CD14-positive monocyte (primary cell): ENCODE measurements at regions not wholly inside any gene's neighbourhood (a gene's known extent, or its start where the extent isn't known, plus 50 kb on each side); places are given as distances from the start of the nearest gene placed in this dataset.

Source experiments
- DNase-seq, 3 donors: peaks; one replicate each; pipeline ENCODE4 v3.0.0-alpha.2; 2011 to 2022
- H2AFZ ChIP-seq: 2 replicates; pipeline ENCODE4 v1.6.0; 2012; ENCODE audit warnings: mild to moderate bottlenecking, low read depth, low read length, inconsistent platforms; ENCODE audit not compliant: insufficient read depth, poor library complexity, severe bottlenecking
- H3K27ac ChIP-seq, 2 donors: 1 replicate in 1 of 2; 2 replicates in 1 of 2; pipeline ENCODE4 v1.5.1; 2012 to 2013; ENCODE audit warnings: low read length in 2 of 2, control low read depth in 1 of 2, inconsistent platforms in 1 of 2, low read depth in 1 of 2, mild to moderate bottlenecking in 1 of 2
- H3K27me3 ChIP-seq, 2 donors: one replicate each; pipeline versions ENCODE4 v1.6.0 to v1.6.1; 2011 to 2013; ENCODE audit warnings: low read length in 2 of 2; ENCODE audit not compliant: control insufficient read depth in 2 of 2, insufficient read depth in 2 of 2
- H3K36me3 ChIP-seq, 2 donors: replicated peaks in 1 of 2; 1 replicate in 1 of 2; 2 replicates in 1 of 2; pipeline versions ENCODE4 v1.5.1 to v1.6.1; 2012 to 2013; ENCODE audit warnings: low read length in 2 of 2, control low read depth in 1 of 2, inconsistent platforms in 1 of 2, mild to moderate bottlenecking in 1 of 2; ENCODE audit not compliant: insufficient read depth in 2 of 2, control insufficient read depth in 1 of 2
- H3K4me1 ChIP-seq, 2 donors: 1 replicate in 1 of 2; 2 replicates in 1 of 2; pipeline versions ENCODE4 v1.5.1 to v1.6.1; 2012 to 2013; ENCODE audit warnings: low read length in 2 of 2, control low read depth in 1 of 2, inconsistent platforms in 1 of 2, mild to moderate bottlenecking in 1 of 2, moderate library complexity in 1 of 2; ENCODE audit not compliant: insufficient read depth in 2 of 2, control insufficient read depth in 1 of 2
- H3K4me2 ChIP-seq: replicated peaks from 2 replicates; pipeline ENCODE3; 2012; ENCODE audit warnings: low read length, moderate library complexity, mild to moderate bottlenecking; ENCODE audit not compliant: poor library complexity, severe bottlenecking; ENCODE audit errors: extremely low read depth
- H3K4me3 ChIP-seq, 3 experiments: fragments of 200-600 bp in 1 of 3; sonication (generic) in 1 of 3; replicated peaks in 1 of 3; 1 replicate in 2 of 3; 2 replicates in 1 of 3; pipeline ENCODE4 v1.5.1; 2011 to 2013; ENCODE audit warnings: low read length in 3 of 3, mild to moderate bottlenecking in 3 of 3, control low read depth in 2 of 3, low read depth in 2 of 3, inconsistent platforms in 1 of 3, moderate library complexity in 1 of 3
- H3K79me2 ChIP-seq: 2 replicates; pipeline ENCODE4 v1.6.0; 2012; ENCODE audit warnings: mild to moderate bottlenecking, control low read depth, inconsistent platforms, low read length, moderate library complexity; ENCODE audit not compliant: insufficient read depth
- H3K9ac ChIP-seq: 2 replicates; pipeline ENCODE4 v1.6.0; 2017; ENCODE audit warnings: low read length, mild to moderate bottlenecking; ENCODE audit not compliant: insufficient read depth, poor library complexity, severe bottlenecking
- H3K9me3 ChIP-seq, 2 donors: replicated peaks in 1 of 2; 1 replicate in 1 of 2; 2 replicates in 1 of 2; pipeline versions ENCODE4 v1.5.1 to v1.6.1; 2012 to 2013; ENCODE audit warnings: low read length in 2 of 2, control low read depth in 1 of 2; ENCODE audit not compliant: control insufficient read depth in 1 of 2, insufficient read depth in 1 of 2
- H4K20me1 ChIP-seq: 2 replicates; pipeline ENCODE4 v1.6.0; 2012; ENCODE audit warnings: mild to moderate bottlenecking, low read length, control low read depth, moderate library complexity; ENCODE audit not compliant: insufficient read depth
- H3K27ac Mint-ChIP-seq, 7 donors: one replicate each; pipeline ENCODE4 v1.8.0; 2020; ENCODE audit warnings: mild to moderate bottlenecking in 7 of 7, mixed read lengths in 7 of 7, moderate library complexity in 6 of 7, inconsistent platforms in 2 of 7
- H3K27me3 Mint-ChIP-seq, 3 donors: one replicate each; pipeline ENCODE4 v1.8.0; 2021 to 2022; ENCODE audit warnings: low read depth in 3 of 3, mild to moderate bottlenecking in 3 of 3, mixed read lengths in 3 of 3, moderate library complexity in 3 of 3, inconsistent platforms in 1 of 3
- H3K36me3 Mint-ChIP-seq, 2 donors: one replicate each; pipeline ENCODE4 v1.8.0; 2020; ENCODE audit warnings: mixed read lengths in 2 of 2, inconsistent platforms in 1 of 2, mild to moderate bottlenecking in 1 of 2
- H3K4me1 Mint-ChIP-seq: one replicate; pipeline ENCODE4 v1.8.0; 2020; ENCODE audit warnings: mild to moderate bottlenecking, mixed read lengths
- H3K4me3 Mint-ChIP-seq, 2 donors: one replicate each; pipeline ENCODE4 v1.8.0; 2020; ENCODE audit warnings: mild to moderate bottlenecking in 2 of 2, mixed read lengths in 2 of 2, moderate library complexity in 1 of 2
- H3K9me3 Mint-ChIP-seq, 7 donors: one replicate each; pipeline ENCODE4 v1.8.0; 2020 to 2022; ENCODE audit warnings: mixed read lengths in 7 of 7, mild to moderate bottlenecking in 6 of 7, moderate library complexity in 6 of 7, inconsistent platforms in 2 of 7
- CTCF ChIP-seq: fragments of 200-600 bp; IDR thresholded peaks from one replicate; pipeline ENCODE4 v1.8.0; 2022; ENCODE audit warnings: antibody characterized with exemption, mild to moderate bottlenecking
- intact Hi-C, 2 donors: fragments of 100-400 bp; cut with micrococcal nuclease; formaldehyde crosslinking; loops; one replicate each; pipeline versions ENCODE4 v1.15.0 to v1.15.1; 2023

GRCh38 chr7:52479990-52480389 lies 555.4 kb upstream of the POM121L12 start:
- H3K27me3 ChIP-seq: no peaks in the 10 kb centered on the region
- H3K4me2 ChIP-seq: no peak overlapping the region
- H3K9me3 Mint-ChIP-seq: peaks cover 0 to 4% (median 2%) of the 10 kb centered on the region in 7 donors
- H3K4me1 ChIP-seq: no peaks in the 10 kb centered on the region
- no peak overlapping the region for H3K4me3 ChIP-seq
- H2AFZ ChIP-seq: no peak overlapping the region
- H3K9me3 ChIP-seq: peaks cover 0 to 4% of the 10 kb centered on the region in 2 donors
- H3K36me3 Mint-ChIP-seq: no peaks in the 10 kb centered on the region
- no peak overlapping the region for H3K4me3 Mint-ChIP-seq
- no peaks in the 10 kb centered on the region for H3K27me3 Mint-ChIP-seq
- no peak overlapping the region for H3K9ac ChIP-seq
- H4K20me1 ChIP-seq: no peaks in the 10 kb centered on the region
- no peak overlapping the region for H3K27ac ChIP-seq
- no peak for TF ChIP-seq CTCF
- no peaks in the 10 kb centered on the region for H3K4me1 Mint-ChIP-seq
- no peak for DNase-seq
- H3K79me2 ChIP-seq: no peaks in the 10 kb centered on the region
- H3K27ac Mint-ChIP-seq: no peak overlapping the region
- H3K36me3 ChIP-seq: no peaks in the 10 kb centered on the region
- intact Hi-C loops: no loop called here

GRCh38 chr7:52475001-52475582 lies 560.3 kb upstream of the POM121L12 start:
- H3K9ac ChIP-seq: no peak overlapping the region
- peaks cover 0 to 3% of the 10 kb centered on the region in 2 donors for H3K9me3 ChIP-seq
- no peaks in the 10 kb centered on the region for H3K79me2 ChIP-seq
- no peaks in the 10 kb centered on the region for H3K4me1 Mint-ChIP-seq
- no peak overlapping the region for H3K4me3 ChIP-seq
- peaks cover 0 to 3% (median 0%) of the 10 kb centered on the region in 3 donors for H3K27me3 Mint-ChIP-seq
- no peaks in the 10 kb centered on the region for H3K36me3 ChIP-seq
- no peaks in the 10 kb centered on the region for H4K20me1 ChIP-seq
- H3K4me3 Mint-ChIP-seq: no peak overlapping the region
- no peak overlapping the region for H3K4me2 ChIP-seq
- H3K4me1 ChIP-seq: no peaks in the 10 kb centered on the region
- H3K27me3 ChIP-seq: no peaks in the 10 kb centered on the region
- no peak for DNase-seq
- no peak overlapping the region for H2AFZ ChIP-seq
- H3K9me3 Mint-ChIP-seq: peaks cover 0 to 3% (median under 1%) of the 10 kb centered on the region in 7 donors
- H3K36me3 Mint-ChIP-seq: no peaks in the 10 kb centered on the region
- no peak overlapping the region for H3K27ac ChIP-seq
- no peak for TF ChIP-seq CTCF
- no peak overlapping the region for H3K27ac Mint-ChIP-seq
- intact Hi-C loops: no loop called here
